CD4-positive, alpha-beta T cell treated with Interleukin-15 for 1 hour (primary cell): ENCODE measurements at regions not wholly inside any gene's neighbourhood (a gene's known extent, or its start where the extent isn't known, plus 50 kb on each side); places are given as distances from the start of the nearest gene placed in this dataset.

ENCODE experiments used
- DNase-seq: peaks from one replicate; pipeline ENCODE4 v3.0.0-alpha.2; 2020

GRCh38 chr5:56479126-56479525 is 246.0 kb upstream of the ANKRD55 start:
- DNase-seq = no peak

GRCh38 chr5:56478062-56478461 is 244.9 kb upstream of the ANKRD55 start:
- no peak for DNase-seq

- no peak for DNase-seq
Observed at GRCh38 chr5:56476487-56476856, 243.3 kb upstream of the ANKRD55 start.

- no peak for DNase-seq
Observed at GRCh38 chr5:56475689-56476486, 242.8 kb upstream of the ANKRD55 start.

DNA sequence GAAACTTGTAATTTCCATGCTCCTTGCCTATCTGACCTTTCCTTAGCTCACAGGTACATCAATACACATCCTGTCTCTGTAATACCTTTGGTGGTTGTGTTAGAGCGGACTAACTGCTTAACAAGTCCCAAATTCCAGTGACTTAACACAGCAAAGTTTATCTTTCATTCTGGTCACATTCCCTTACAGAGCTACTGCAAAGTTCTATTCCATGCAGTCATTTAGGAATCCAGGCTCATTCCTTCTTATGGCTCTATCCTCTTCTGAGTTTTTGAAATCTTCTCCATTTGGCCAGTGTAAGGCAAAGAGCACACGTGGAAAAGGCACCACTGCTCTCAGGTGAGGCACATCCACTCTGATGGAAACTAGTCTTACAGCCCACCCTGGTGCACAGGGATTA is 238.6 kb upstream of the ANKRD55 start:
- DNase-seq = no peak

GRCh38 chr5:56470007-56470406 is 236.9 kb upstream of the ANKRD55 start:
- no peak for DNase-seq

DNA sequence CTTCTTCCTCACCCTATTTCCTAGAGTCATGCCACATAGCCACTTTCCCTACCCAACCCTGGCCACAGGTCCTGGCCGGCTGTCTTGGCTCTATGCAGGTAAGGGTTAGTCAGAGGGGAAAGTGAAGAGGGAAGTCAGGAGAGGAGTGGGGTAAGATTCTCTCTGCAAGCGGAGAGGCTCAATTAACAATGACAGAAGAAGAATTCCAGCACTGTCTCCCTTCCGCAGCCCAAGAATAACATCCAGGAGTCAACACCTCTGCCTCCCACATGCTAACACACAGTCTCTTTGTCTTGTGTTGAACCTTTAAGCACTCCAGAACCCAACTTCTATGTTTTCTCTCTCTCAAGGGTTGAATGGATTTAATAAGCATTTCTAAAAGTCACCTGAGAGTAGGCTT is 235.1 kb upstream of the ANKRD55 start:
- no peak for DNase-seq

DNA sequence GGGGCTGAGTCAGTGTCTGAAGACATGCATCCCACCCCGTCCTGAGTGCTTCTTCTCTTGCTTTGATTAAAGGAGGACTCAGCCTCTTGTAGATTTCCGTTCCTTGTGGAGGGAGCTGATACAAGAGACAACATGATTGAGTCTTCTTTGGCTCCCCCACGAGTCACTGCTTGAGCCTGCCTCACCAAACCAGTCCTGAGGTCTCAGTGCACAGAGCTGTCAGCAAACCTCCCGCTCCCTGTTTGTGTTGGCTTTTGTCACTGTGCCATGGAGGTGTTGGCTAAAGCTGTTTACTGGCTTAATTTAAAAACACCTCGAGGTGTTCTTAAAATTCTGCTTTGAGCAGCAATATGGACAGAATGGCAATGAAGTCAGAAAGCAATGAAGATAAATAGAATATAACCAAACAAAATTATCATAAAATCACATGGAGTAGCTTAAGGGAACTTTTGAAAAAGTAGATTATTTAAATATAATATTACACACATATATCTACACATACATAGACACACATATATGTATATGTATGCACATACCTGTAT is 234.1 kb upstream of the ANKRD55 start:
- no peak for DNase-seq

GRCh38 chr5:56466136-56466816 is 233.1 kb upstream of the ANKRD55 start:
- DNase-seq = no peak

DNA sequence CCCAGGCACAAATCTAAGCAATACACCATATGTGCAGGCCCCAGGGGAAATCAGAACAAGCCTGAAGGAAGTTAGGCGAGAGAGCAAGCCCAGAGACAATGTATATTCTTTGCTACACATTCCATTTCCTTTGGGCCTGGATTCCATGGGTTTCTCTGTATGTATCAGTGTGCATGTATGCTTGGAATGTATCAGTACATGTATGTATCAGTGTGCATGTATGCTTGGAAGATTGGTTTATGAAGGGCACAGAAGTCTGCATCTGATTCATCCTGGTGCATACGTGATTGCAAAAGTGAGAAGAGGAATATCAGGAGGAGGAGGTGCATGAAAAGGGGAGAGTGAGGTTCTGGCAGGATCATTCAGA is 232.6 kb upstream of the ANKRD55 start:
- DNase-seq = no peak

DNA sequence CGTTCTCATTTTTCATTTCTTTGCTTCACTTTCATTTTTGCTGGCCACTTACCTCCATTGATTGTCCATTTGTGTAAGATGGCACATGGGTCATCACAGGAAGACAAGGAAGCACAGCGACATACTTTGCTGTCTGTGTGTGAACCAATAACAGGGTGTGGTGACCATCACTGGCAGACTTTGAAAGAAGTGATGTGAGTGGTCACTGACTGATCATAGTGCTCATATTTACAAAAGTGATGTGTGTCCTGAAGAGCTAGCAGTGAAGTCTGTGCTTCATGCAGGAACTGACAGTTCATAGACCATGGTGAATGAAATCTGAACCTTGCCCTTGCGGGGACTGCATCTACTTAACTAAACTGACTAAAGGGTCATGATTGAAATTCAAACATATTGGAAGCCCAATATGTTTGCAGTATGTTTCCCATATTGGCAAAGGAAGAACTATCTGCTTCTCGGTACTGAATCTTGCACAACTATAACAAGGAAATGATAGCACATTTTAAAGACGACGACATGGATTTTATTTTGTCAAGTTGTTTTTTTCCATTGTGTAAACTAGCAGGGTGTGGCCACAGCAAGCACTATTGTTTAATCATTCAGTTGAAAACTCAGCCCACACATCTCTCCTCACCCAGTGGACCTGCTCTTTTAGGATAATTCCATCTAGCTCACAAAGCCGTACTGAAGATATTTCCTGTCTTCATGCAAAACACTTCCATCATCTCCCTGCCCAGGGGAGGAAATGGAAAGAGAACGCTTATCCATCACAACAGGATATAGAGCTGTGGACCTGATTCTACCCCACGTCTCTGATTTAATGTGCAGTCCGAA is 232.0 kb upstream of the ANKRD55 start:
- DNase-seq = no peak

DNA sequence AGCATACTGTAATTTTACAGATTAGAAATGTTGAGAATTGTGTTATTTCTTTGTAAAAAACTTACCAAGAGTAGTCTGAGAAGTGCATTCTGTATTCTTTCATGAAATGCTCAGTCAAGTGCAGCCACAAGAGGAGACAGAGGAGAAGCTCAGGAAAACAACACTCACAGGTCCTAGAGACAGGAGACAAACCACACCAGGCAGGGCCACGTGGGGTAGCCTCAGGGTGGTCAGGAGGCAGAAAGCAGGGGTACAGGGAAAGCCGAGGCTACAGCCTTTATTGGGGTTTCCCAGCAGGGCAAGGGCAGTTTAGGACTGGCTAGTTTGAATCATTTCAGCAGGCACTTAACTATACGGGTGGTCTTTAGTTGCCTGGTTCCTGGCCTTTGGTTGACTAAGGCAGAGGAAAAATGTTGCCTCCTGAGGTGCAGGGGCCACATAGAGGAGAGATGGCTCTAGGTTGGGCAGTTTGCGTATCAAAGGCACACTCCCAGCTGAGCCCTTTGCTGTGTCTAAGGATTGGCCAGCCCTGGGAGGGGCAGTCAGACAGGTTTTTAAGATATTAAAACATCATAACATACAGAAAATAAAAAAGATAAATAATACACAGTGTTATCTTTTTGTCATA is 230.9 kb upstream of the ANKRD55 start:
- no peak for DNase-seq

GRCh38 chr5:56461584-56461983 is 228.5 kb upstream of the ANKRD55 start:
- no peak for DNase-seq

DNA sequence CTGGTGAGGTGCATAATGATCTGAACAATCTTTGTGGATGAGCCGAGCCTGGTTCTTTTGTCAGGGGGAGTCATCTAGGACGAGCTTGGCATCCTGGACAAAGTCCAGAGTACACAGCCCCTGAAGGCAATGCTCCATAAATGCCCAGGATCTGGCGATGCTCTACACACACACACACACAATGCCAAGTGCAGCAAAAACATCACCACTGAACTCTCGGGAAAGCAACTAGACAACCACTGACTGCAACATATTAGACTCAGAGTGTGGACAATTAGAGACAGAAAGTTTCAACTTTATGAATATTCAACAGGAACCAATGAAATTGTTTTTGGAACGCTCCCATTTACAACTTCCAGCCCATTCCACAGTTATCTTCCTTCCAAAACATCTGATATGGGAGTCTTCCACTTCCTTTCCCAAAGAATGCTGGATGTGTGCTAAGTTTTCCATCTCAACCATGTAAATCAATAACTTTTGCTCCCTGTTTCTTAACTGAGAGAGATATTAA is 227.6 kb upstream of the ANKRD55 start:
- DNase-seq = no peak

- no peak for DNase-seq
Observed at GRCh38 chr5:56460195-56460546, 227.0 kb upstream of the ANKRD55 start.

DNA sequence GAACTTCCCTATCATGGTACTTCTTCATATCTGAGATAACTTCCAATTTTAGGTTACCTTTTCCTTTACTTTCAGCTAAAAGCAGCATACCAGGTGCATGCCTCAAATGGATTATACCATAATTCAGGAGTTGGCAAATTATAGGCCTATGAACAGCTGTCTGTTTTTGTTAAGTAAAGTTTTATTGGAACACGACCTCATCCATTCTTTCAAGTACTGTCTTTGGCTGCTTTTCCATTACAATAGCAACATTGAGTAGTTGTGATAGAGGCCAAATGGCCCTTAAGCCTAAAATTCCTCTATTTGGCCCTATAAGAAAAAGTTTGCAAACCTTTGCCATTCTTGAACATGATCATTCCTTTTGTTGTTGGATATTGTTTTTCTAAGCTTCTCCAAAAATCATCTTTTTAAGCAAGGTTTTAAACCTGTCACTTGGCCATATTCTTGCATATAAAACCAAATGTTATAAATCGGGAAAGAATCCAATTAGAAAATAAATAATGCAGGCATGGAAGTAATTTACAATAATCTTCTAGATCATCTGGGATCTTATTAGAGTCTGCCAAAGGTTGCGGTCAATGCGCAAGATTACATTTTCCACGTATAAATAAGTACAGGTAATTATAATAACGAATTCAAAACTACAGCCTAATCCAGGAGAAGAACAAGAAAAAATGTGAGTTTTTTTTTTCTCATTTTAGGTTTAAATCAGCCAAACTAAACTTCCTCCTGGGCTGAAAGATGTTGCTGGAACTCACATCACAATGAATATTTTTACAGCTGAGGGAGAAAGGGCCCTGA is 226.5 kb upstream of the ANKRD55 start:
- DNase-seq = no peak

GRCh38 chr5:56457887-56458812 is 225.0 kb upstream of the ANKRD55 start:
- DNase-seq = no peak

DNA sequence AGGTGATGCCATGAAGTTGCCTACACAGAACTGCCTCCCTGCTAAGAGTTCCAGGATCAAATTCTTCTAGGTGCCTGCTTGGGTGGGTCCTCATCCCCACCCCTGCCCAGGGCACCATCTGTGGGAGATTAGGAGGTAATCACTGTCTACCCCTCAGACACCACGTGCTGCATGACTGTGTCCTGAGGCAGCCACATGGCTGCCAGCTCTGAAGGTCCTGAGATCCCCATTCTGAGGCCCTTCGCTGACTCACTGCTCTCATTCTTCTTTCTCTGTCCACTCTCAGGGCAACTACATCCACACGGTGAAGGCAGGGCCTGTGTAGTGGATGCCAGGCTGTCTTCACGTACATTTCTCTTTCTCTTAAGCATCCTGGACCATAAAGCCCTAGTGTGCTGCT is 222.9 kb upstream of the ANKRD55 start:
- DNase-seq = no peak

- DNase-seq = no peak
Observed at GRCh38 chr5:56455417-56455816, 222.3 kb upstream of the ANKRD55 start.

DNA sequence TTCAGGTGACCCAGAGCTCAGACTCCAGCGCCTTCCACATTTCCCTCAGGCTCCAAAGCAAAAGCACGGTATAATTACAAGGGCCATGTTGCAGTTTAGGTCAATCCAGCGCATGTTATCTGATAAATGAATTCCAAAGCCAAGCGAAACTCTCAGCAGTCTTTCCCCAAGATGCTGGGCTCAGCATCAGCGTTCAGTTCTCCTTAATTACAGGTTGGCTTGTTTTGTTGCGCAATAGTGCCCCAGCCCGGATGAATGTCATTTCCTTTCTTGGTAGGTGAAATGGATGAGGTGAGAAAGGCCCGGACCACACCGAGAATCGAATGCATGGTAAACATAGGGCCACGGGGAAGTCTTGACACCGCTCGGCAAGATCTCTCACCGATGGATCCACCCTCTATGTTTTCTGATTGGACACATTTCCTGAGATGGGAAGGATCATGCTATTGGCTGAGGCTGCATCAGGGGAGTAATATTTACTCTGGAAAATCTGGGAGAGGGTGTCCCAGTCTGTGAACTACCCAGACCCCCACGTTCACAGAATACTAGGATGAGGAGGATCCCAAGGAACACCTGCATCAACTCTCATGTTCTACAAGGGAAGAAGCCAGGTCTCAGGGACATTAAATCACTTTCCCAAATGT is 221.2 kb upstream of the ANKRD55 start:
- no peak for DNase-seq
